OCI-LY3 (cell line): ENCODE measurements at regions not wholly inside any gene's neighbourhood (a gene's known extent, or its start where the extent isn't known, plus 50 kb on each side); places are given as distances from the start of the nearest gene placed in this dataset.

Experiments used
- EZH2phosphoT487 ChIP-seq: fragments of 200-600 bp; shearing (Covaris generic); IDR thresholded peaks from 2 replicates; pipeline ENCODE4 v1.6.1; 2018; ENCODE audit warnings: antibody characterized with exemption, mixed run types, low read depth
- TF ChIP-seq, protein P1 (sequence below): fragments of 200-600, 300-600 bp; sonication (generic); IDR thresholded peaks from 2 replicates; pipeline ENCODE4 v1.5.1; 2014; ENCODE audit warnings: antibody characterized with exemption, low read length, low read depth

DNA sequence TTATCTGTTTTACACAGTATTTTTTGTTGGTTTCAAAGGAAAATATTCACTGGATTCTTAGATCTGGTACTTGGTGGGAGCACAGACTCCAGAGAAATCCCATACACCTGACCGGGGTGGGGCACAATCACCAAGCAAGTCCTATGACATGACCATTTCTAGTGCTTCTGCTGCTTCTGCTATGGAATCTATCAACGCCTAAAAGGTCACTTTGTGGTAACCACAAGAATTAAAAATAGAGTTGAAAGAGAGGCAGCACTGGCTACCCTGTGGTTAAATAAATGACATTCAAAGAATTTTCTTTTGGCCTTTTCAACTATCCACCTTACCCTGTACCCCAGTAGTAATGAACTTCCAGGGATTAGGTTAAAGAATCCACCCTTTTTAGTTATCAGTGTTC lies 329.9 kb upstream of the VWC2 start:
- TF ChIP-seq, protein P1, sequence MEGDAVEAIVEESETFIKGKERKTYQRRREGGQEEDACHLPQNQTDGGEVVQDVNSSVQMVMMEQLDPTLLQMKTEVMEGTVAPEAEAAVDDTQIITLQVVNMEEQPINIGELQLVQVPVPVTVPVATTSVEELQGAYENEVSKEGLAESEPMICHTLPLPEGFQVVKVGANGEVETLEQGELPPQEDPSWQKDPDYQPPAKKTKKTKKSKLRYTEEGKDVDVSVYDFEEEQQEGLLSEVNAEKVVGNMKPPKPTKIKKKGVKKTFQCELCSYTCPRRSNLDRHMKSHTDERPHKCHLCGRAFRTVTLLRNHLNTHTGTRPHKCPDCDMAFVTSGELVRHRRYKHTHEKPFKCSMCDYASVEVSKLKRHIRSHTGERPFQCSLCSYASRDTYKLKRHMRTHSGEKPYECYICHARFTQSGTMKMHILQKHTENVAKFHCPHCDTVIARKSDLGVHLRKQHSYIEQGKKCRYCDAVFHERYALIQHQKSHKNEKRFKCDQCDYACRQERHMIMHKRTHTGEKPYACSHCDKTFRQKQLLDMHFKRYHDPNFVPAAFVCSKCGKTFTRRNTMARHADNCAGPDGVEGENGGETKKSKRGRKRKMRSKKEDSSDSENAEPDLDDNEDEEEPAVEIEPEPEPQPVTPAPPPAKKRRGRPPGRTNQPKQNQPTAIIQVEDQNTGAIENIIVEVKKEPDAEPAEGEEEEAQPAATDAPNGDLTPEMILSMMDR, result no peak
- TF ChIP-seq EZH2phosphoT487, result no peak
